Stomach (tissue), 8 donors: ENCODE measurements at regions not wholly inside any gene's neighbourhood (a gene's known extent, or its start where the extent isn't known, plus 50 kb on each side); places are given as distances from the start of the nearest gene placed in this dataset.

Source experiments
- DNase-seq, 2 donors: peaks; one replicate each; pipeline versions ENCODE4 v3.0.0 to v3.0.0-alpha.2; 2013 to 2019
- H3K27ac ChIP-seq, 5 donors: fragments of 200-600 bp in 4 of 5; sonication (generic) in 4 of 5; one replicate each; pipeline ENCODE4 v1.5.1; 2013 to 2019; ENCODE audit warnings: mild to moderate bottlenecking in 1 of 5, moderate library complexity in 1 of 5
- H3K27me3 ChIP-seq, 3 donors: fragments of 200-600 bp; sonication (generic); one replicate each; pipeline ENCODE4 v1.5.1; 2017 to 2019; ENCODE audit warnings: mixed run types in 1 of 3
- H3K36me3 ChIP-seq, 4 donors: fragments of 200-600 bp; sonication (generic); 1 replicate in 3 of 4; 2 replicates in 1 of 4; pipeline ENCODE4 v1.5.1; 2016 to 2019
- H3K4me1 ChIP-seq, 4 donors: fragments of 200-600 bp; sonication (generic); one replicate each; pipeline ENCODE4 v1.5.1; 2016 to 2019
- H3K4me3 ChIP-seq, 4 donors: fragments of 200-600 bp; sonication (generic) in 3 of 4; one replicate each; pipeline ENCODE4 v1.5.1; 2016 to 2019; ENCODE audit warnings: mild to moderate bottlenecking in 1 of 4
- H3K9me3 ChIP-seq, 4 donors: fragments of 200-600 bp; sonication (generic); one replicate each; pipeline ENCODE4 v1.5.1; 2016 to 2019
- EP300 ChIP-seq: sonication (generic); formaldehyde crosslinking; IDR thresholded peaks from one replicate; pipeline ENCODE4 v1.6.1; 2017; ENCODE audit warnings: antibody characterized with exemption
- POLR2A ChIP-seq, 4 donors: fragments of 450-650 bp; IDR thresholded peaks; one replicate each; pipeline ENCODE4 v1.6.1; 2016; ENCODE audit warnings: antibody characterized with exemption in 4 of 4, control low read depth in 2 of 4, mild to moderate bottlenecking in 1 of 4, moderate library complexity in 1 of 4
- POLR2AphosphoS5 ChIP-seq, 3 donors: sonication (generic); formaldehyde crosslinking; IDR thresholded peaks; one replicate each; pipeline ENCODE4 v1.6.1; 2016; ENCODE audit warnings: antibody characterized with exemption in 3 of 3
- WGBS, 5 donors: extraction: QIAGEN DNeasy Blood & Tissue Kit in 3 of 5; methylation state at CpG; one replicate each; pipeline versions ENCODE4 v1.1.5 to v1.1.7; 2013 to 2018; 5-methylcytosine and 5-hydroxymethylcytosine counted together
- intact Hi-C: fragments of 100-400 bp; cut with DNase I; formaldehyde crosslinking; loops from one replicate; pipeline ENCODE4 v1.15.1; 2023; ENCODE audit warnings: low total_unique reads
- TF ChIP-seq, protein P1 (sequence below), 7 experiments: fragments of 450-650 bp in 4 of 7; fragments of 200-600 bp in 3 of 7; sonication (generic) in 3 of 7; IDR thresholded peaks; one replicate each; pipeline ENCODE4 v1.5.1; 2016 to 2019; ENCODE audit warnings: antibody characterized with exemption in 7 of 7, control low read depth in 2 of 7, mild to moderate bottlenecking in 1 of 7
- donor health status: healthy with polysubstance abuse.
- donor health status: Bipolar disorder and iron deficiency.
- donor health status: healthy.

DNA sequence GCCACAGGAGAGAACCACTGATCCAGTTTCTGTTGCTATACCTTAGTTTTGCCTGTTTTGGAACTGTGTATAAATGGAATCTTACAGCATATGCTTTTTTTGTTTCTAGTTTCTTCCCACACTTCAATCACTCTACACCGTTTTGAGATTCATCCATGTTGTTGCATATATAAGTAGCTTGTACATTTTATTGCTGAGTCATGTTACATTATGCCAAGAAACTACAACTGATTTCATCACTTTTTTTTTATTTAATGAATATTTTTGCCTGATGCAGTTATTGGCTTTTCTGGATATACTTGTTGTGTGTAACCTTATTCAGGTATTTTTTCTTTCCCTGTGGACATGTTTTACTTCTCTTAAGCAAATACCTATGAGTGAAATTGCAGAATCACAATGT is 1135.9 kb downstream of the RAPGEF2 start:
- no peak for TF ChIP-seq EP300
- TF ChIP-seq POLR2A (IDR thresholded peaks at IDR 0.05): no peak
- TF ChIP-seq POLR2AphosphoS5 (IDR thresholded peaks at IDR 0.05): no peak
- TF ChIP-seq, protein P1, sequence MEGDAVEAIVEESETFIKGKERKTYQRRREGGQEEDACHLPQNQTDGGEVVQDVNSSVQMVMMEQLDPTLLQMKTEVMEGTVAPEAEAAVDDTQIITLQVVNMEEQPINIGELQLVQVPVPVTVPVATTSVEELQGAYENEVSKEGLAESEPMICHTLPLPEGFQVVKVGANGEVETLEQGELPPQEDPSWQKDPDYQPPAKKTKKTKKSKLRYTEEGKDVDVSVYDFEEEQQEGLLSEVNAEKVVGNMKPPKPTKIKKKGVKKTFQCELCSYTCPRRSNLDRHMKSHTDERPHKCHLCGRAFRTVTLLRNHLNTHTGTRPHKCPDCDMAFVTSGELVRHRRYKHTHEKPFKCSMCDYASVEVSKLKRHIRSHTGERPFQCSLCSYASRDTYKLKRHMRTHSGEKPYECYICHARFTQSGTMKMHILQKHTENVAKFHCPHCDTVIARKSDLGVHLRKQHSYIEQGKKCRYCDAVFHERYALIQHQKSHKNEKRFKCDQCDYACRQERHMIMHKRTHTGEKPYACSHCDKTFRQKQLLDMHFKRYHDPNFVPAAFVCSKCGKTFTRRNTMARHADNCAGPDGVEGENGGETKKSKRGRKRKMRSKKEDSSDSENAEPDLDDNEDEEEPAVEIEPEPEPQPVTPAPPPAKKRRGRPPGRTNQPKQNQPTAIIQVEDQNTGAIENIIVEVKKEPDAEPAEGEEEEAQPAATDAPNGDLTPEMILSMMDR (IDR thresholded peaks at IDR 0.05): no peak
- Histone ChIP-seq H3K36me3 (no peaks in the 10 kb centered on the region), H3K27ac (no peak overlapping the region), H3K4me1 (no peaks in the 10 kb centered on the region), H3K4me3 (no peak overlapping the region), H3K9me3 (peaks cover 0 to 5% (median 0%) of the 10 kb centered on the region in 4 donors), H3K27me3 (no peaks in the 10 kb centered on the region)
- 71 to 88% (median 78%) methylated on average over 1 of the region's 1 CpG for WGBS, 5 donors
- intact Hi-C loops: no loop called here
- no peak for DNase-seq

DNA sequence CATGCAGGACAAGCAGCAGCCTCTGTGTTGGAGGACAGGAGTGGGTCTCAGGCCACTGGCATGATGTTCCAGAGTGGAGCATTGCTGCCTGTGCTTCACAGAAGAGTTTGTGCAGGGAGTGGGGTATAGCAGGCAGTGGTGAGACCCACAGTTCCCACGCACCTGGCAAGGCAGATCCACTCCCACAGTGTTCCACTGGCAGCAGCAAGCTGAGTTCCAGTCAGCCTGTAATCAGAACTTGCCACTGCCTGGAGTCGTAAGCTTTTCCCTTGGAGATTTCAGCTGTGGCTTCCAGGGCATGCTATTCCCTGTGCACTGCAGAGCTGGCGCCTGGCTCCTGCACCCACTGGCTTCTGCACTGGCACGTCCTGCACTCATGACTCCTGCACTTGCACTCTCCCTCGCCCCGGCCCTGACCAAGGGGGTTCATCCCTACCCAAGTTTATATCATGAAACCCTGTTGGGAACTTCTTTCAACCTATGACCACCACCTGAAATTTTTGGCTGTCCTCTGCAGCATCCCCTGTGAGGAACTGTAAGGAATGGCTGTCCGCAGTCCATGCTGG is 1144.3 kb downstream of the RAPGEF2 start:
- H3K4me1 ChIP-seq: no peaks in the 10 kb centered on the region
- no peak overlapping the region for H3K27ac ChIP-seq
- H3K36me3 ChIP-seq: no peaks in the 10 kb centered on the region
- intact Hi-C loops: no loop called here
- TF ChIP-seq POLR2A (IDR thresholded peaks at IDR 0.05): no peak
- TF ChIP-seq, protein P1 (IDR thresholded peaks at IDR 0.05): no peak
- no peak for TF ChIP-seq EP300
- TF ChIP-seq POLR2AphosphoS5 (IDR thresholded peaks at IDR 0.05): no peak
- DNase-seq: no peak
- no peak overlapping the region for H3K4me3 ChIP-seq
- H3K9me3 ChIP-seq: peaks cover 0 to 4% (median 0%) of the 10 kb centered on the region in 4 donors
- no peaks in the 10 kb centered on the region for H3K27me3 ChIP-seq
- 83 to 92% (median 87%) methylated on average over 6 to 7 of the region's 7 CpGs for WGBS, 5 donors

DNA sequence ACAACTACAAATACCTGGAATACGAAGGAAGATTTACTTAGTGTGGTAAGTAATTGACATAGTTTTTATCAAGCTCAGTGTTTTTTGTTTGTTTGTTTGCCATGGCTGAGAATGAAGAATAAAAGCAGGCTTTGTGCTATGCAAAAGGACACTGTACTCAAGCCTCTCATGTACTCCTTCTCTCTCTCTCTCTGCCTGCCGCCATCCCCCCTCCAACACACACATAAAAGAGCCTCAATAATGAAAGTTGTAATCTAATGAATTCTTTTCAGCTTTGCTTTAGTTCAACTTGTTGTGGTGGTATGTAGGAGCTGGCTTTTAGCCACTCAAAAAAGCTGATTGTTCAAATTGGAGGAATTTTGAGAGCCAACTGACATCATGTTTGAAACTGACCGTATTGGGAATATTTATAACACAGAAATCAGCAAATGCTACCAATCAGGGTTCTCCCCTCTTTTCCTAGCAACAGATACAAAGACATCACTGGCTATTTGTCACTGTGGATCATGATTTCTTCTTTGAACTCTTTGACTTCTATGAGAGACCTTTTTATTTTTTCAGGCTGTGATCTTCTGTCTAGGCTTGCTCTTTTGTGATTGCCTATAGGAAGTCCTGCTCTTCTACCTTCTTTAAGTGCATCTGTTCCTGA is 1148.8 kb downstream of the RAPGEF2 start:
- H3K36me3 ChIP-seq: no peaks in the 10 kb centered on the region
- DNase-seq: peak in 1 of 2 donors; percentile 16
- intact Hi-C loops: no loop called here
- no peaks in the 10 kb centered on the region for H3K27me3 ChIP-seq
- H3K27ac ChIP-seq: no peak overlapping the region
- peaks cover 0 to 5% (median 0%) of the 10 kb centered on the region in 4 donors for H3K9me3 ChIP-seq
- TF ChIP-seq, protein P1 (IDR thresholded peaks at IDR 0.05): no peak
- TF ChIP-seq POLR2A (IDR thresholded peaks at IDR 0.05) (no peak), EP300 (no peak), POLR2AphosphoS5 (IDR thresholded peaks at IDR 0.05) (no peak)
- H3K4me3 ChIP-seq: no peak overlapping the region
- 56 to 70% (median 59%) methylated on average over 3 of the region's 3 CpGs for WGBS, 5 donors
- H3K4me1 ChIP-seq: no peaks in the 10 kb centered on the region

DNA sequence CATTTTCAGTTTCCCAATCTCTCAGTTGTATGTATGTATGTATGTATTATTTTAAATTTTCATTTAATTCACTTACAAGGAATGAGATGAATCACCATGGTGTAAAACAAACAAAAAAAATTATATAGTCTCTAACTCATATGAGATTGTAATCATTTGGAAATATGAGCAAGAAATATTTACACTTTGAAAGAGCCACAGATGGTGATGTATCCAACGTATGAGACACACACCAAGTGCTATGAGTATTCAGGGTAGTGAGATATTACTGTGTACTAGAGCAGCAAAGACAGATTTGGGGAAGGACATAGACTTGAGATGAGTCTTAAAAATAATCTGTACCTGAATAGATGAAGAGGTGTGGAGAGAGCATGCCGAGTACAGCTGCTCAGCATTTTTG is 1154.4 kb downstream of the RAPGEF2 start:
- TF ChIP-seq, protein P1 (IDR thresholded peaks at IDR 0.05): no peak
- TF ChIP-seq EP300 (no peak), POLR2AphosphoS5 (IDR thresholded peaks at IDR 0.05) (no peak), POLR2A (IDR thresholded peaks at IDR 0.05) (no peak)
- H3K36me3 ChIP-seq: no peaks in the 10 kb centered on the region
- H3K27ac ChIP-seq: no peak overlapping the region
- no peak for DNase-seq
- 43 to 86% (median 70%) methylated on average over 2 of the region's 2 CpGs for WGBS, 5 donors
- no peaks in the 10 kb centered on the region for H3K4me1 ChIP-seq
- H3K9me3 ChIP-seq: peaks cover 0 to 11% (median 0%) of the 10 kb centered on the region in 4 donors
- H3K27me3 ChIP-seq: no peaks in the 10 kb centered on the region
- intact Hi-C loops: no loop called here
- H3K4me3 ChIP-seq: no peak overlapping the region
